MM.1S (cell line): ENCODE measurements at regions not wholly inside any gene's neighbourhood (a gene's known extent, or its start where the extent isn't known, plus 50 kb on each side); places are given as distances from the start of the nearest gene placed in this dataset.

Experiments used
- DNase-seq: peaks from one replicate; pipeline ENCODE4 v3.0.0-alpha.2; 2015
- H2AFZ ChIP-seq: fragments of 300-600 bp; sonication (generic); 2 replicates; pipeline ENCODE4 v1.6.0; 2016; ENCODE audit warnings: antibody characterized with exemption, low read length
- H3F3A ChIP-seq: fragments of 300-600 bp; sonication (generic); 2 replicates; pipeline ENCODE4 v1.6.1; 2016; ENCODE audit warnings: mild to moderate bottlenecking, antibody characterized with exemption, low read length, moderate library complexity, mixed read lengths; ENCODE audit not compliant: insufficient read depth
- H3K27ac ChIP-seq: fragments of 300-600 bp; sonication (generic); 2 replicates; pipeline ENCODE4 v1.5.1; 2016; ENCODE audit warnings: mild to moderate bottlenecking, low read length
- H3K27me3 ChIP-seq: fragments of 300-600 bp; sonication (generic); replicated peaks from 2 replicates; pipeline ENCODE4 v1.6.0; 2016; ENCODE audit warnings: low read length; ENCODE audit not compliant: insufficient read depth
- H3K36me3 ChIP-seq: fragments of 300-600 bp; sonication (generic); replicated peaks from 2 replicates; pipeline ENCODE4 v1.6.1; 2016; ENCODE audit warnings: mild to moderate bottlenecking, low read length, mixed read lengths; ENCODE audit not compliant: insufficient read depth
- H3K4me1 ChIP-seq: fragments of 300-600 bp; sonication (generic); 2 replicates; pipeline ENCODE4 v1.6.1; 2016; ENCODE audit warnings: low read length, mixed read lengths
- H3K4me2 ChIP-seq: fragments of 300-600 bp; sonication (generic); 2 replicates; pipeline ENCODE4 v1.6.0; 2016; ENCODE audit warnings: low read depth, low read length
- H3K4me3 ChIP-seq: fragments of 300-600 bp; sonication (generic); 2 replicates; pipeline ENCODE4 v1.5.1; 2016; ENCODE audit warnings: low read length, mixed read lengths
- H3K79me2 ChIP-seq: fragments of 300-600 bp; sonication (generic); 2 replicates; pipeline ENCODE4 v1.6.1; 2016; ENCODE audit warnings: mixed run types, low read length, mixed read lengths
- H3K9ac ChIP-seq: fragments of 300-600 bp; sonication (generic); 2 replicates; pipeline ENCODE4 v1.6.1; 2016; ENCODE audit warnings: low read length, mixed read lengths
- H3K9me2 ChIP-seq: fragments of 300-600 bp; sonication (generic); replicated peaks from 2 replicates; pipeline ENCODE4 v1.6.1; 2016; ENCODE audit warnings: mild to moderate bottlenecking, low read length, mixed read lengths; ENCODE audit not compliant: insufficient read depth
- H3K9me3 ChIP-seq: fragments of 300-600 bp; sonication (generic); replicated peaks from 2 replicates; pipeline ENCODE4 v1.6.1; 2016; ENCODE audit warnings: mild to moderate bottlenecking, low read length, mixed read lengths; ENCODE audit not compliant: insufficient read depth
- H4K20me1 ChIP-seq: fragments of 300-600 bp; sonication (generic); 2 replicates; pipeline ENCODE4 v1.6.1; 2016; ENCODE audit warnings: mild to moderate bottlenecking, low read length, moderate library complexity, mixed read lengths; ENCODE audit not compliant: insufficient read depth
- CTCF ChIP-seq: fragments of 300-600 bp; sonication (generic); IDR thresholded peaks from 2 replicates; pipeline ENCODE4 v1.5.1; 2016; ENCODE audit warnings: antibody characterized with exemption, low read length, mixed read lengths
- EZH2 ChIP-seq: fragments of 300-600 bp; sonication (generic); optimal IDR thresholded peaks from 2 replicates; pipeline ENCODE3; 2017; ENCODE audit warnings: low read depth, mild to moderate bottlenecking, antibody characterized with exemption, low read length, mixed read lengths
- EZH2phosphoT487 ChIP-seq: fragments of 300-600 bp; sonication (generic); IDR thresholded peaks from 2 replicates; pipeline ENCODE4 v1.6.1; 2018; ENCODE audit warnings: antibody characterized with exemption, low read length

- TF ChIP-seq EZH2, result no peak
- no peak for TF ChIP-seq EZH2phosphoT487
- no peak for TF ChIP-seq CTCF
- Histone ChIP-seq H3K4me1 (peaks cover 9% of the 10 kb centered on the region; the same call in 1 of the 2 replicates), H3K4me2 (no peak overlapping the region), H2AFZ (no peak overlapping the region), H3K9me2 (no peaks in the 10 kb centered on the region), H3K79me2 (no peaks in the 10 kb centered on the region), H3K9me3 (no peaks in the 10 kb centered on the region; the same call in 1 of the 2 replicates), H3K9ac (no peak overlapping the region), H3K4me3 (no peak overlapping the region), H3K36me3 (no peaks in the 10 kb centered on the region), H3K27me3 (no peaks in the 10 kb centered on the region), H3K27ac (no peak overlapping the region), H4K20me1 (no peaks in the 10 kb centered on the region), H3F3A (0 out of 2 replicates have a peak, but pooled peaks cover 3% of the 10 kb centered on the region)
- DNase-seq, result no peak
Measured at GRCh38 chr2:106624787-106625380, 137.7 kb downstream of the CD8B2 start.

GRCh38 chr2:106628377-106628776 lies 141.2 kb downstream of the CD8B2 start:
- TF ChIP-seq CTCF (no peak), EZH2 (no peak), EZH2phosphoT487 (no peak)
- no peak overlapping the region for H3K4me3 ChIP-seq
- H2AFZ ChIP-seq, result no peak overlapping the region
- peaks cover 9% of the 10 kb centered on the region; the same call in 1 of the 2 replicates for H3K4me1 ChIP-seq
- 0 out of 2 replicates have a peak, but pooled peaks cover 3% of the 10 kb centered on the region for H3F3A ChIP-seq
- DNase-seq, result no peak
- H3K4me2 ChIP-seq, result no peak overlapping the region
- H3K9ac ChIP-seq, result no peak overlapping the region
- no peaks in the 10 kb centered on the region for H3K79me2 ChIP-seq
- H3K9me3 ChIP-seq, result no peaks in the 10 kb centered on the region; the same call in 1 of the 2 replicates
- H3K27ac ChIP-seq, result no peak overlapping the region
- H3K9me2 ChIP-seq, result no peaks in the 10 kb centered on the region
- no peaks in the 10 kb centered on the region for H4K20me1 ChIP-seq
- no peaks in the 10 kb centered on the region for H3K36me3 ChIP-seq
- H3K27me3 ChIP-seq, result no peaks in the 10 kb centered on the region

GRCh38 chr2:106629981-106630380 lies 142.8 kb downstream of the CD8B2 start:
- no peaks in the 10 kb centered on the region; the same call in 1 of the 2 replicates for H3K9me3 ChIP-seq
- no peaks in the 10 kb centered on the region for H3K27me3 ChIP-seq
- H3K9ac ChIP-seq, result no peak overlapping the region
- no peak overlapping the region for H3K4me3 ChIP-seq
- H3K4me2 ChIP-seq, result no peak overlapping the region
- H3K4me1 ChIP-seq, result no peaks in the 10 kb centered on the region
- no peak overlapping the region for H2AFZ ChIP-seq
- no peak for DNase-seq
- no peak for TF ChIP-seq EZH2phosphoT487
- no peak for TF ChIP-seq EZH2
- TF ChIP-seq CTCF, result no peak
- H3K36me3 ChIP-seq, result no peaks in the 10 kb centered on the region
- no peaks in the 10 kb centered on the region for H3K79me2 ChIP-seq
- H3K9me2 ChIP-seq, result no peaks in the 10 kb centered on the region
- no peaks in the 10 kb centered on the region for H4K20me1 ChIP-seq
- H3K27ac ChIP-seq, result no peak overlapping the region
- H3F3A ChIP-seq, result no peaks in the 10 kb centered on the region
